B cell (primary cell): ENCODE measurements at regions not wholly inside any gene's neighbourhood (a gene's known extent, or its start where the extent isn't known, plus 50 kb on each side); places are given as distances from the start of the nearest gene placed in this dataset.

ENCODE experiments used
- EZH2 ChIP-seq: IDR thresholded peaks from 2 replicates; pipeline ENCODE4 v1.6.1; 2012; ENCODE audit warnings: borderline replicate concordance, low read depth, mild to moderate bottlenecking, moderate library complexity, low read length; ENCODE audit not compliant: insufficient read depth, poor library complexity, severe bottlenecking
- TF ChIP-seq, protein P1 (sequence below): fragments of 200-600 bp; IDR thresholded peaks from one replicate; pipeline ENCODE4 v1.8.0; 2022; ENCODE audit warnings: antibody characterized with exemption, mild to moderate bottlenecking

DNA sequence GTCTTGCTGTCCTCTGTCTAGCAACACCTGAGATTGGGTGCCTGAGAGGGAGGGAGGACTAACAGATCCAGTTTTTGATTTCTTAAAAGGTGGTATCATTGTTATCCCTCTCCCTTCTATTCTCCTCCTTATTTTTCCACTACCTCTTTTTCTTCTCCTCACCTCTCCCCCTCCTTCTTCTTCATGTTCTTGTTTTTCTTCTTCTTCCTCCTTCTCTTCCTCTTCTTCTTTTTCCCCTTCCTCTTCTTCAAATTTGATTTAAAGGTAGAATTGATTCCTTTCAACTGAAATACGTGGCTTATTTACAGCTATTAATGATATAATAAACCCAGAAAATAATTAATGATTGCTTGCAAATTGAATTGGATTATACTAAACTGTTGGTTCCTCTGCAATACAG is 256.8 kb upstream of the BTG1 start:
- TF ChIP-seq, protein P1, sequence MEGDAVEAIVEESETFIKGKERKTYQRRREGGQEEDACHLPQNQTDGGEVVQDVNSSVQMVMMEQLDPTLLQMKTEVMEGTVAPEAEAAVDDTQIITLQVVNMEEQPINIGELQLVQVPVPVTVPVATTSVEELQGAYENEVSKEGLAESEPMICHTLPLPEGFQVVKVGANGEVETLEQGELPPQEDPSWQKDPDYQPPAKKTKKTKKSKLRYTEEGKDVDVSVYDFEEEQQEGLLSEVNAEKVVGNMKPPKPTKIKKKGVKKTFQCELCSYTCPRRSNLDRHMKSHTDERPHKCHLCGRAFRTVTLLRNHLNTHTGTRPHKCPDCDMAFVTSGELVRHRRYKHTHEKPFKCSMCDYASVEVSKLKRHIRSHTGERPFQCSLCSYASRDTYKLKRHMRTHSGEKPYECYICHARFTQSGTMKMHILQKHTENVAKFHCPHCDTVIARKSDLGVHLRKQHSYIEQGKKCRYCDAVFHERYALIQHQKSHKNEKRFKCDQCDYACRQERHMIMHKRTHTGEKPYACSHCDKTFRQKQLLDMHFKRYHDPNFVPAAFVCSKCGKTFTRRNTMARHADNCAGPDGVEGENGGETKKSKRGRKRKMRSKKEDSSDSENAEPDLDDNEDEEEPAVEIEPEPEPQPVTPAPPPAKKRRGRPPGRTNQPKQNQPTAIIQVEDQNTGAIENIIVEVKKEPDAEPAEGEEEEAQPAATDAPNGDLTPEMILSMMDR: no peak
- TF ChIP-seq EZH2: no peak
